Right ventricle myocardium superior (tissue), 1 donor: ENCODE measurements at regions not wholly inside any gene's neighbourhood (a gene's known extent, or its start where the extent isn't known, plus 50 kb on each side); places are given as distances from the start of the nearest gene placed in this dataset.
"Not testable (repeated sequence)": the region's sequence is repeated elsewhere in the genome, so short reads cannot be mapped to it uniquely, and the experiment has no call there.

Source experiments
- ATAC-seq: fragments of 200-7000 bp; cut with Tn5 transposase; one replicate; pipeline ENCODE4 v1.9.1; 2020; ENCODE audit warnings: mild to moderate bottlenecking; ENCODE audit not compliant: poor library complexity
- DNase-seq: peaks from one replicate; pipeline ENCODE4 v3.0.0-alpha.2; 2020
- intact Hi-C: fragments of 100-400 bp; cut with DNase I; formaldehyde crosslinking; loops from one replicate; pipeline ENCODE4 v1.11.2; 2022
- donor health status: DM: no; HTN: yes; CAD: no; lungs with severe emphysema.

GRCh38 chr10:48102410-48103146 is 103.0 kb upstream of the FAM25C start:
- DNase-seq, intact Hi-C loops, ATAC-seq: not testable (repeated sequence)

- ATAC-seq, intact Hi-C loops, DNase-seq: not testable (repeated sequence)
These were observed 99.3 kb upstream of the FAM25C start for GRCh38 chr10:48098854-48099253.

- ATAC-seq, intact Hi-C loops: not testable (repeated sequence)
These were observed 91.1 kb upstream of the FAM25C start for GRCh38 chr10:48090706-48091105.

GRCh38 chr10:48088087-48088486 is 88.5 kb upstream of the FAM25C start:
- intact Hi-C loops: not testable (repeated sequence)

More at GRCh38 chr10:48090706-48091105, 91.1 kb upstream of the FAM25C start:
- not testable (repeated sequence) for DNase-seq

GRCh38 chr10:48084446-48084845 is 84.9 kb upstream of the FAM25C start:
- DNase-seq, intact Hi-C loops, ATAC-seq: not testable (repeated sequence)

More at GRCh38 chr10:48088087-48088486, 88.5 kb upstream of the FAM25C start:
- not testable (repeated sequence) for ATAC-seq, DNase-seq

GRCh38 chr10:48071228-48071627 is 71.6 kb upstream of the FAM25C start:
- DNase-seq, intact Hi-C loops, ATAC-seq: not testable (repeated sequence)

- intact Hi-C loops: not testable (repeated sequence)
- ATAC-seq: peak; percentile 98
These were observed 64.5 kb upstream of the FAM25C start for GRCh38 chr10:48063944-48064625.

GRCh38 chr10:48055395-48055794 is 55.8 kb upstream of the FAM25C start:
- ATAC-seq, DNase-seq, intact Hi-C loops: not testable (repeated sequence)

More at GRCh38 chr10:48063944-48064625, 64.5 kb upstream of the FAM25C start:
- not testable (repeated sequence) for DNase-seq
